Ovary (tissue), 3 donors: ENCODE measurements at regions not wholly inside any gene's neighbourhood (a gene's known extent, or its start where the extent isn't known, plus 50 kb on each side); places are given as distances from the start of the nearest gene placed in this dataset.
"Not testable (repeated sequence)": the region's sequence is repeated elsewhere in the genome, so short reads cannot be mapped to it uniquely, and the experiment has no call there.

ENCODE experiments used
- CTCF ChIP-seq, 3 donors: fragments of 450-650 bp in 2 of 3; fragments of 200-600 bp in 1 of 3; IDR thresholded peaks; one replicate each; pipeline versions ENCODE4 v1.5.1 to v1.8.0; 2016 to 2022; ENCODE audit warnings: antibody characterized with exemption in 3 of 3, mild to moderate bottlenecking in 1 of 3
- POLR2A ChIP-seq: fragments of 450-650 bp; IDR thresholded peaks from one replicate; pipeline ENCODE4 v1.6.1; 2017; ENCODE audit warnings: antibody characterized with exemption, mild to moderate bottlenecking, moderate library complexity
- donor health status: DM: no; HTN: no; CAD: no.

- TF ChIP-seq POLR2A; CTCF (IDR thresholded peaks at IDR 0.05): not testable (repeated sequence)
These were observed 227.4 kb downstream of the SPATA31A1 start for GRCh38 chr9:39582677-39583412.
